ENCODE measurements at regions not wholly inside any gene's neighbourhood (a gene's known extent, or its start where the extent isn't known, plus 50 kb on each side); places are given as distances from the start of the nearest gene placed in this dataset.

- no peak for TF ChIP-seq CTCF (conservative IDR thresholded peaks at IDR 0.05 in 1 of 2, IDR thresholded peaks at IDR 0.05 in 1 of 2; ENCODE audit: low read depth in 1 of 2, low read length in 2 of 2)
- TF ChIP-seq EZH2 (IDR thresholded peaks at IDR 0.05; ENCODE audit: low read length, missing control alignments), result no peak
Observed at GRCh38 chr9:69976152-69976551, 67.5 kb upstream of the MAMDC2 start.

All from fibroblast of lung (primary cell).